ENCODE measurements at regions not wholly inside any gene's neighbourhood (a gene's known extent, or its start where the extent isn't known, plus 50 kb on each side); places are given as distances from the start of the nearest gene placed in this dataset.

GRCh38 chr10:118412932-118413331 is 70.8 kb upstream of the FAM204A start:
- H3K9me3 ChIP-seq (ENCODE audit: insufficient read depth, low read length, severe bottlenecking), result no peaks in the 10 kb centered on the region
- no peak overlapping the region for H3K4me3 ChIP-seq (ENCODE audit: low read depth in 1 of 2, low read length in 2 of 2)
- no peaks in the 10 kb centered on the region for H3K79me2 ChIP-seq (ENCODE audit: insufficient read depth, low read length)
- H3K27ac ChIP-seq (ENCODE audit: low read length), result no peak overlapping the region
- TF ChIP-seq EZH2 (IDR thresholded peaks at IDR 0.05; ENCODE audit: borderline replicate concordance, low read depth, low read length, severe bottlenecking) (no peak), CTCF (IDR thresholded peaks at IDR 0.05; ENCODE audit: borderline replicate concordance, extremely low read depth, low read length, poor library complexity, severe bottlenecking) (no peak)
- H3K4me1 ChIP-seq (ENCODE audit: insufficient read depth, low read length), result no peaks in the 10 kb centered on the region
- no peak overlapping the region for H3K9ac ChIP-seq (ENCODE audit: low read depth, low read length)
- H3K4me2 ChIP-seq (ENCODE audit: insufficient read depth, low read length), result no peak overlapping the region
- no peak overlapping the region for H2AFZ ChIP-seq (ENCODE audit: low read depth, low read length)
- no peak for ATAC-seq (ENCODE audit: insufficient read depth, low read depth)
- H3K36me3 ChIP-seq (ENCODE audit: insufficient read depth, low read length), result no peaks in the 10 kb centered on the region
- H4K20me1 ChIP-seq (ENCODE audit: insufficient read depth, low read length), result no peaks in the 10 kb centered on the region
- no peak for DNase-seq
- peaks cover 47% of the 10 kb centered on the region for H3K27me3 ChIP-seq (ENCODE audit: insufficient read depth, low read length, poor library complexity)

GRCh38 chr10:118412132-118412760 is 70.1 kb upstream of the FAM204A start:
- no peaks in the 10 kb centered on the region for H3K79me2 ChIP-seq (ENCODE audit: insufficient read depth, low read length)
- no peak for TF ChIP-seq EZH2 (IDR thresholded peaks at IDR 0.05; ENCODE audit: borderline replicate concordance, low read depth, low read length, severe bottlenecking)
- no peak for TF ChIP-seq CTCF (IDR thresholded peaks at IDR 0.05; ENCODE audit: borderline replicate concordance, extremely low read depth, low read length, poor library complexity, severe bottlenecking)
- H3K4me3 ChIP-seq (ENCODE audit: low read depth in 1 of 2, low read length in 2 of 2), result no peak overlapping the region
- peaks cover 47% of the 10 kb centered on the region for H3K27me3 ChIP-seq (ENCODE audit: insufficient read depth, low read length, poor library complexity)
- H4K20me1 ChIP-seq (ENCODE audit: insufficient read depth, low read length), result no peaks in the 10 kb centered on the region
- no peak overlapping the region for H3K9ac ChIP-seq (ENCODE audit: low read depth, low read length)
- H3K4me2 ChIP-seq (ENCODE audit: insufficient read depth, low read length), result no peak overlapping the region
- no peak overlapping the region for H2AFZ ChIP-seq (ENCODE audit: low read depth, low read length)
- H3K4me1 ChIP-seq (ENCODE audit: insufficient read depth, low read length), result no peaks in the 10 kb centered on the region
- no peak overlapping the region for H3K27ac ChIP-seq (ENCODE audit: low read length)
- no peaks in the 10 kb centered on the region for H3K9me3 ChIP-seq (ENCODE audit: insufficient read depth, low read length, severe bottlenecking)
- H3K36me3 ChIP-seq (ENCODE audit: insufficient read depth, low read length), result no peaks in the 10 kb centered on the region
- DNase-seq (no peak), ATAC-seq (ENCODE audit: insufficient read depth, low read depth) (no peak)

- ATAC-seq (ENCODE audit: insufficient read depth, low read depth), result no peak
- peaks cover 37% of the 10 kb centered on the region for H3K27me3 ChIP-seq (ENCODE audit: insufficient read depth, low read length, poor library complexity)
- TF ChIP-seq EZH2 (IDR thresholded peaks at IDR 0.05; ENCODE audit: borderline replicate concordance, low read depth, low read length, severe bottlenecking) (no peak), CTCF (IDR thresholded peaks at IDR 0.05; ENCODE audit: borderline replicate concordance, extremely low read depth, low read length, poor library complexity, severe bottlenecking) (no peak)
Measured at GRCh38 chr10:118409295-118409694, 67.2 kb upstream of the FAM204A start.

More at GRCh38 chr10:118409295-118409694, 67.2 kb upstream of the FAM204A start:
- Histone ChIP-seq H3K9ac (ENCODE audit: low read depth, low read length) (no peak overlapping the region), H3K9me3 (ENCODE audit: insufficient read depth, low read length, severe bottlenecking) (no peaks in the 10 kb centered on the region), H3K4me1 (ENCODE audit: insufficient read depth, low read length) (no peaks in the 10 kb centered on the region), H3K4me3 (ENCODE audit: low read depth in 1 of 2, low read length in 2 of 2) (no peak overlapping the region), H3K27ac (ENCODE audit: low read length) (no peak overlapping the region), H3K79me2 (ENCODE audit: insufficient read depth, low read length) (no peaks in the 10 kb centered on the region), H3K36me3 (ENCODE audit: insufficient read depth, low read length) (no peaks in the 10 kb centered on the region), H3K4me2 (ENCODE audit: insufficient read depth, low read length) (no peak overlapping the region), H4K20me1 (ENCODE audit: insufficient read depth, low read length) (no peaks in the 10 kb centered on the region), H2AFZ (ENCODE audit: low read depth, low read length) (no peak overlapping the region)
- no peak for DNase-seq

Data from DND-41 (cell line).